GF-D8 (cell line): ENCODE measurements at regions not wholly inside any gene's neighbourhood (a gene's known extent, or its start where the extent isn't known, plus 50 kb on each side); places are given as distances from the start of the nearest gene placed in this dataset.

ENCODE experiments used
- DNase-seq: peaks from one replicate; lab custom pipeline; 2025; lab: John Stamatoyannopoulos, UW

DNA sequence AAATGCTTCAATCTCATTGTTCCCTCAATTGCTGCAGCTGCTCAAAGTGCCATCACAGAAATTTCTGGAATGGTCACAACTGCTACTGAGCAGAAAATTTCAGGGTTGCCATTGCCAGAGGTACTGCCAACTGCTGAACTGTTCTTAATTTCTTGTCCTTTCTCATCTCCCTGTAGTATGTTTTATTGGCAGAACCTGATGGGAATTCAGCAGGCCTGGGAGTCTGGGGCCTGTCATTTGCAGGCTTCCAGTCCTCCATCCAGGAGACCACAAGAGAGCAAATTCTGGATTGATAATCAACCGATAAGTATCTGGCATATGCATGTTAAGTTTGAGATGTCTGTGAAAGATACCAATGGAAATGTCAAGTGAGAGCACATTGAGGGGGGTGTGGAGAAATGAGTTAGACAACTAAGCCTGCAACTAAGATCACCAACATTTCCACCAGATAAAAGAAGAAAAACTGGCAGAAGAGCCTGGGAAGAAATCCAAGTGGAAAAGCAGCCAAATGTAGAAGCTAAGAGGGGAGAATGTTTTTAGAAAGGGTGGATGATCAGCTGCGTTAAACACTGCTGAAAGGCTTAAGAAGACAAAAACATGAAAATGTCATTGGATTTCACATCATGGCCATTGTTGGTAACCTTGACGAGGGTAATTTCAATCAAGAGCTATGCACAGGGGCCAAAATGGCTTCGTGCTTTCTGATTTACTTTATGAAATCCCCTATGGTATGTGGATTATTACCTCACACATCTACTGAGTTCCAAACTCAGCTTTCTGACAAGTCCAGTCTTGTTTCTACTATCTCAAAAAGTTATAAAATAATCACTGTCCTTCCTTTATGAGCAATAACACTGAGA is 648.1 kb downstream of the PLPP3 start:
- no peak for DNase-seq

DNA sequence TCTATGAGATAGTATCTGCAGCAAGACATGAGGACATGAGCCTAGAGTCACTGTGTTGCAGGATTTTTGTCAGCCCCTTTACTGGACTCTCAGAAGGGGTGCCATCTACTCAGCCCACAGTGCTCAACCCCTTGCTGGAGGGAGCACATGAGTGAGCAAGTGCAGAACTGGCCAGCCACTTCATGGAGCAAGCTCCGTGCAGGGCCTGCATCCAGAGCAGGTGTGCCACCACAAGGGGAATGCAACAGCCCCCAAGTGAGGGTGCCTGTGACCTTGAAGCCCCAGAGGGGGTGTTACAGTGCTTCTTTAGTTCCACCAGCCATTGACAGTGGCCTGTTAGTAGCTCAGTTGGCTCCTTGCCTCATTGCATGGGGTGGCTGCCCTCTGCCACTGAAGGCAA is 649.7 kb downstream of the PLPP3 start:
- no peak for DNase-seq

DNA sequence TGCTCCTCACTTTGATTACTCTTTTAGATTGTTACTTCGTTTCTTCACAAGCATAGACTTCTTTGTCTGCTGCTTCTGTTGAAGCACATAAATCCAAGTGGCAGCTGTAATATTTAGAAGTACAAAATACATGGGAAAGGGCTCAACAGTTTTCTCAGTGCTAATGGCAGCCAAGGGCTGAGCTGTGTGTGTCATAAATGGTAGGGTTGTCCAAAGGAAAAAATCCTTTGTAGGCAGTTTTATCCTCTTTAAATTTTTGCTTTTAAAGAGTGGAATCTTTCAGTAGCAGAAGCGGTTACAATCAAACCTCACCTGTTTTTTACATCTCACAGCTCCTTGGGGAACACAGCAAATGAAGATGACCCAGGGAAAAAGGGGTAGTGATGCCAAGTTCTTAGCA is 650.8 kb downstream of the PLPP3 start:
- DNase-seq = no peak

DNA sequence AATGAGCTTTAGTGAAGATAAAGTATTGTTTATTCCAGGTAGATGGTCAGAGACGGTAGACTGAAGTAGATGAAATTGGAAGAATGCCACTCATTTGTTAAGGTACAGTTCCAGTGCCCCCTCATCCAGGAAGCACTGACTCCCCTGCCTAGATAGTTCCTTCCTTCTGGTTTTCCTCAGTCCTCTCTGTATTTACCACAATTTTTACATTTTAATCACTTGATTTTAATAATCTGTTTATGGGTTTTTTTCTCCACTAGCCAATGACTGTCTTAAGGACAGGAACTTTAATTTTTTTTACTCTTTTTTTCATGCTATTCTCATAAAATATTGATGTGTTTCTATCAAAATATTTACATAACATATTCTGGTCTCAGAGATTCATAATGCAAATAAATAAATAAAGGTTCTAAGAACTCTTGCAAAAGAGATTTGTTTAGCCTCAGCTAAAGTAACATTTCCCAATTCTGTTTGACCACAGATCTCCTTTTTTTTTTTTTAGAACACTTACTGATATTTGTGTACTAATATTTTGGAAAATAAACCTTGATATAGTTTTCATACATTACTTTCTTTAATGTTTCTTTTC is 651.6 kb downstream of the PLPP3 start:
- DNase-seq = no peak

DNA sequence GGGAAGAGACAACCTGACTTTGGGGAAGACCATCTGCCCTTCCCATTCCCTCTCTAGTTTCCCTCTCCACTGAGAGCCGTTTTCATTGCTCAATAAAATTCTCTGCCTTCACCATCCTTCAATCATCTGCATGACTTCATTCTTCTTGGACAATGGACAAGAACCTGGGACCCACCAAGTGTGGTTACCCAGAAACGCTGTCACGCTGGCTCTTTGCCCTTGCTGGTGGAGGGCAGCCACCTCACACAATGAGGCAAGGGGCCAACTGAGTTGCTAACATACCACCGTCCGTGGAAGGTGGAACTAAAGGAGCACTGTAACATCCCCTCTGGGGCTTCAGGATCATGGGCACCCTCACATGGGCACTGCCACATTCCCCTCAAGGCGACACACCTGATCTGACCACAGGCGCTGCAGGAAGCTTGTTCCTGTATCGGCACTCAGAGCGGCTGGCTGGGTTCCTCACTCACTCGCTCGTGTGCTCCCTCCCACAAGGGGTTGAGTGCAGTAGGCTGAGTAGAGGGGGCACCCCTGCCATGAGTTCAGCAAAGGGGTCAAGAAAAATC is 652.4 kb downstream of the PLPP3 start:
- no peak for DNase-seq

DNA sequence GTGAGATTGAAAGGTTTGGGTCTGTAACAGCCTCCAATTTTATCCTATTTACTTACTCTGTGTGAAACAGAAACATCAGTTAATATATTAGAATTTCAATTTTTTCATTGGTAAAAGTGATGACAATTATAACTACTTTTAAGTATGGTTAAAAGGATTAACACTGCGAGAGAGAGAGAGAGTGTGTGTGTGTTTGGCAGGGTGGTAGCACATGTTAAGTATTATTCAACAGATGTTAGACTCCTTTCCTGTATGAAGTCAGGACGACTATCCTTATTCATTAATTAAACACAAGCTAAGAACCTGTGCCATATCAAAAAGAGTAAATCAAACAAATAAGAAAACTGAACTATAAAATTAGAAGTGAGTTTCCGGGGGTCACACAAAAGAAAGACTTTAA is 662.5 kb downstream of the PLPP3 start:
- no peak for DNase-seq

DNA sequence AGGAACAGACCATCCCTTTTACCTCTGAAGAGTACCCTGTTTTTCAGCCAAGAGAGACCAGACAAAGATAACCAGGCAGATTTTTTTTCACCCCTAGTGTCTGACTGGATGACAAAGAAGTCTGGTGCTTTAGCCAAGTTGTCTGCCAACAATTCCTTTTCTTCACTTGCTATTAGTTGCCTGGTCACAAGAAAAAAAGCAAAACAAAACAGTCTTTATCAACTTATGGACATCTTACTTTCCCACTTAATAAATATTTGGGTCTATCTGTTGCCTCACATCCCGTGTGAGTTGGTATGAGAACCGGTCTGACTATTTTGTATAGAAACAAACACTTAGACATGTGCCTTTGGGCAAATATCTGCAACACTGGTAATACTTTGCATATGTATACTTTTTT is 662.9 kb downstream of the PLPP3 start:
- no peak for DNase-seq

DNA sequence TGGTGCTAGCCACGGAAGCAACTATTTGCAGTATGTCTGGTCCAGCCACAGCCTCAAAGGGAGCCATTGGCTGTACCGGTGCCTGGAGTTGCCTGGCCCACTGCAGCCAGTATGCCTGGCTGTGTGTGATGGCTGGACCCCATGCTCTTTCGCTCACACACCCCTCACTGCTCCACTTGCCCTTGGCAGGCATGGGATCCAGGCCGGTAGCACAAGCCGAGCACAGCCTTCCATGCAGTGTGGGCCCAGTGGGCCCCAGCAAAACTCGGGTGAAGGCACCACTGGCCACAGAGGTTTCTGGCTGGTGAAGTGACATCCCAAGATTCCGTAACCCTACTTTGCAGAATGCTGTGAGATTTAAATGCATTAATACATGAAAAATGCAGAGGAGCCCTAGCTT is 665.8 kb downstream of the PLPP3 start:
- no peak for DNase-seq

DNA sequence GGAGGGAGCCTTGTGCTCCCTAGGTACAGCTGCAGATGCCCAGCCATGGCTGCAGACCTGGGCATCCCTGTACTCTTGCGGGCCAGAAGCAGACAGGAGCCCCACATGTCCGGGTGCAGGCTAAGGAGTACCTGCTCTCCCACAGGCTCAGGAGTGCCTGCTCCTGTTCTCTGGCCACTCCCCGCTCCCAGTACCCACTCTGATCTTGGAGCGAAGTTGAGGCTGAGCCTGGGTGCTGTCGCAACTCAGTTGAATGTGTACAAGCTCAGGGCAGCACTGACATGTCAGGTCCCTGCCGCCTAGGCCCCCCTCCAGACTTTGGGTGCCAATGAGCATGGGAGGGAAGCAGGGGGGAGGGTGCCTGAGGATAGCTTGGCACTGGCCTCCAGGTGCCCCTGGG is 666.9 kb downstream of the PLPP3 start:
- DNase-seq = no peak

DNA sequence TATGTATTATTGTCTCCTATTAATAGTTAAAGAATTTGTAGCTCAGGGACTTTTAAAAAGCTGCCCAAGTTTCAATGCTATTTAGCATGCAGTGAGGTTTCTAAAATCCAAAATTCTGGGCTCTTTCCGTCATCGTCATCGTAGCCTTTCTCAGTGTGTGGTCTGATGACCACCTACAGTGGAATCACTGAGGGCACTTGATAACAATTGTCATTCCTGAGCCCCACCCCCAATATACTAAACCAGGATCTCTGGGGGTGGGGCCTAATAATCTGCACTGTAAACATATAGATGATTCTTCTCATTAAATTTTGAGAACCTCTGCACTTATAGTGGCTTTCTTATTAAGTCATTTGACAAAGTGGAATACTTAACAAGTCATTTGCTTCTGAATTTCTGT is 674.8 kb downstream of the PLPP3 start:
- DNase-seq = no peak

DNA sequence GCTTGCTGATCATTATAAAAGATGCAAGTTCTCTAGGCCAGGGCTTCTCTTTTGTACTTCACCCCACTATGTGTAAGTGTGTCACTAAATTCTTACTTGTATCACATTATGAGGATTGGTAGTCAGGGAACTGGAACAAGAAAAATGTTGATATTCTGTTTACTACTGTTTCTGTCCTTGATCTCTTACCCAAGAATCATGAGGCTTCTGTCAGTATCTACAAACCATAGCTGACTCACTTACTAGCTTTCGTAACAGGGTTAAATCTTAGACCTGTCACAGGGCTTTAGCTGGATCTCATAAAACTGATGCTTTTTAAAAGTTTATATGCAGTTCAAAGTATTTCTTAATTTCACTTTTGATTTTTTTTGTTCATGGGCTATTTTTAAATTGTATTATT is 681.2 kb downstream of the PLPP3 start:
- no peak for DNase-seq

DNA sequence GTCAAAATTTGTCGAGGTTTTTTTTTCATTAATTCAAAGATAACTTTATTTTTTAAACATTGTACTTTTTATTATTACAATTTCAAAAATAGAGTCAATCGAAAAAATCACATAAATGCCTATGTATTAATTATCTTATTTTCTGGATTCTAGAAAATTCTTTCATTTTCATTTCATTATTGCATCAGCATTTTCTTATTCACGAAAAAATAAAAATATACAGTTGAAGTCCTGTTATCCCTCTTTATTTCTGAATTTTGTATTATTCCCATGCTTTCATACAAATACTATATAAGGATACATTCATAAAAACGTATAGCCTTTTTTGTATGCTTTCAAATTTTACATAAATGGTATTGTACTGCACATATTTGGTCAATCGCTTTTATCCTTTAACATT is 681.0 kb upstream of the USP24 start:
- no peak for DNase-seq

DNA sequence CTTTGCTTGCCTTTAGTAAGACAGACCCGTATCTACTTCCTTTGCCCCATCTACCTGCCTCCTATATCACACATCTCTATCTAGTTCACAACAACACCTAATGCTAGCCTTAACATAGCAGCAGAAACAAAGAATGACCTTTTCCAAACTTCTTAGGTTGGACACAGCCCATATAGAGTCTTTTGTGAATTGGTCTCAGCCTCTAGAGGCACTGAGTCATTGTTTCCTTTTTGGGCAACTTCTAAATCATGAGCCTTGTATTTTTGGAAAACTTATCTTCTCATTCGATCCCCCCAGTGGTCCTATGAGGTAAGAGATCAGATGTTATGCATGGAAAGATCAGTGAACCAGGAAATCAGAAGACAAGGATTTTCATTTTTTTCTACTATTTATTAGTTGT is 679.4 kb upstream of the USP24 start:
- no peak for DNase-seq

DNA sequence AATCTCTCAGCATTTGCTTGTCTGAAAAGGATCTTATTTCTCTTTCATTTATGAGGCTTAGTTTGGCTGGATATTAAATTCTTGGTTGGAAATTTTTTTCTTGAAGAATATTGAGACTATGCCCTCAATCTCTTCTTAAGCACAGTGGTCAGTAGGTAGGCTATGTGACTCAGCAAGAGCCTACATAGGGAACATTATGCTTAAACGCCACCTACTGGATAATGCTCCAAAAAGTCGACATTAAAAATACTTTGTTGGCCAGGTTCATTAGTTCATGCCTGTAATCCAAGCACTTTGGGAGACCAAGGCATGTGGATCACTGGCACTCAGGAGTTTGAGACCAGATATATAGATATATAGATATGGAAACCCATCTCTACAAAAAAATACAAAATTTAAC is 678.0 kb upstream of the USP24 start:
- no peak for DNase-seq

DNA sequence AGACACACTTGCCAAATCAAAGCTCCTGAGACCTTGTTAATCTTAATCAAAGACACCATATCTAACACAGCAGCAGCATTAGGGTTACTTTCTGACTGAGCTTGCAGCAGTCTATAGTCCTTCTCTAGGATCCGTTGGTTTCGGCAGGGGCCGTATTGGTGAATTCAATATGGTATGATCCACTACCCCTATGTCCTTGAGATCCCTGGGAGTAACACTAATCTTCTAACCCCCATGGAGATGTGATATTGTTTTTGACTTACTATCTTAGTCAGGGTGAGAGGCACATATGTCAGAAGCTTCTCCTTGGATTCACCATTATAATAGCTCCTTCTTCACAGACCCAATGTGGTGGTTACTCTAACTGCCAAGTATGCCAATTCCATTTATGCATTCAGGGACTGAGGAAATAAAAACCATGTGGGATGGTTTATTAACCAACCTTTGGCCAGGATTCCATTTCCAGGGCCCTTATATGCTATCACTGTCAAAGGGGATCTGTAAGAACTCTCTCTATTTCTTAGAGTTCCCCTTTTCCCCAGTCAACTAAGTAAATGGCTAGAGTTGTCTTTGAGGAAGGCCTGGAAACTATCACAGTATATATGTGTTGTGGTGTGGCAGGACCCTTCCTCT is 673.6 kb upstream of the USP24 start:
- no peak for DNase-seq

DNA sequence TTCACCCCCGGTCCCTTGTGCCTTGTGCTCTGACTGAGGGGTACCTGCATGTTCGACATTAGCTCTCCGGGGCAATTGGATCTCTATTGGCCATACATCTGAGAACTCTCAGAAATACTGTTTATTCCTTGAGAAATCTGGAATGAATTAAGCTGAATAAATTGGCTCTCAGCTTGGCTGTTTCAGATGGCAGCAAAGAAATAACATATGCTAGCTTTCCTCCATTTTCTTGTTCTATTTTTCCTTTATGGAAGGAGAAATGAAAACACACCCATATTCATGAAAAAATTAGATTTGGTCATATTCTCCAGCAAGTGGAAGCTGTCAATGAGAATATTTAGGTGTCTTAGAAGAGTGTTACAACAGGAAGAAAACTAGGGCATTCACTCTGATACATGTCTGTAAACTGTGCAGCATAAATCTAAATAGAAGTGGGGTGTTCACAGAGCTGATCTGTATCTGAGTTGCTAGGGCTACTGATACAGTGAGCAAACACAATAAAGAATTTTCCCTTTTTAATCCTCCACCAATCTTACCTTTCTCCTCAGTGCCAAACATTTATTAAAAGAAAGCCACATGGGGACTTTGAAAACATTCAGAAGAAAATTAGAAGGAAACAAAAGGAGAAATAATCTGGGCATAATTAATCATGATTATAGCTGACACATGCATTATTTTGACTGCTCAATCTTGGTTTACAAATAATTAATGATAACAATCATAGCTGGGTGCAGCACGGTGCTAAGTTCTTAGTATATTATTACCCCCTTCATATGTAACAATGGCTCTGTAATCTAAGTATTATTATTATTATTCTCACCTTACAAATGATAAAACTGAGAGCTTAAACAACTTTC is 671.9 kb upstream of the USP24 start:
- DNase-seq = no peak

DNA sequence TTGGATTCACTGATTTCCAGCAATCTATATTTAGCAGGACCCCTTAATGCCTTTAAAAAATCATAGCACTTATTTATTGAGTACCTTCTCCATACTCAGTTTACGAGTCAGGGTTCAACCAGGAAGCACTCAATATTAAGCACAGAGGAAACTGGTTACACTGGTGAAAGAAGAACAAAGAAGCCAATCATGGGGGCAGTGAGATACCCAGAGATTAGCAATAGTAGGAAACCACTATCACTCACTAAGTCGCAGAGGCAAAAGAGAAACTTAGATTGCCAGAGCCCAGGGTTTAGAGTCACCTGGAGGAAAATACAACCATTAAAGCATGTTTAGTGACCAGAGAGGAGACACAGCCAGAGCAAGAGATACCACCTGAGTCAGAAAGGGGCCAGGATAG is 670.5 kb upstream of the USP24 start:
- no peak for DNase-seq

DNA sequence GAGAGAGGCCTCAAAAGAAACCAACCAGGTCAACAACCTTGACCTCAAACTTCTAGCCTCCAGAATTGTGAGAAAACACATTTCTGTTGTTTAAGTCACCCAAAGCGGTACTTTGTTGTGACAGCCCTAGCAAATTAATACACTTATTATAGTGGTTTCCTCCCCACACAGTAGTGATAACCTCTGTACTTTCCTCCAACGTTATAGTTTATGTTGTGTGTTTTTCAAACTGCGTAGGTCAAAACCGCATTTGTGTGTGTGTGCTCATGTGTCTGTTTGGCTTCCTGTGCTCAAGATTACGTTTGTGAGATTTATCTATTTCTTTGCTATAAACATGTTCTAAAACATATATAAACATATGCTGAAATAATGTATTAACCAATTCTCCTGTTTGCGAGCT is 667.8 kb upstream of the USP24 start:
- no peak for DNase-seq

DNA sequence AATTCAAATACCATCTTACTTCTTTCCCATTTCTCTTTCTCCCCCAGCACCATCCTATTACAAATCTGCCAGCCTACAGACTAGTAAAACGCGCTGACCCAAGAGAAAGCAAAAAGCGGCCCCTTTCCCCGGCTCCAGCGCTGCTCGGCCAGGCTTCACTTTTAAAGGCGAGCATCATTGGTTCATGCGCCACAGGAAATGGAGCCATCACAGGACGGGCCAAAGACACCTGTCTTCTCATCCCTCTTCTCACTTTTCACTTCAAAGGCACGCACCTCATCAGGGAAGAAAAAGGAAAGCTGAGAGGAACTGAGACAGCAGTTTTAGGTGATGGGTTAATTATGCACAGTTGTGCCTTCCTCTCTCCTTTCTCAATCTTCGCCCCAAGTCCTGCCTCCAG is 664.2 kb upstream of the USP24 start:
- DNase-seq = no peak

DNA sequence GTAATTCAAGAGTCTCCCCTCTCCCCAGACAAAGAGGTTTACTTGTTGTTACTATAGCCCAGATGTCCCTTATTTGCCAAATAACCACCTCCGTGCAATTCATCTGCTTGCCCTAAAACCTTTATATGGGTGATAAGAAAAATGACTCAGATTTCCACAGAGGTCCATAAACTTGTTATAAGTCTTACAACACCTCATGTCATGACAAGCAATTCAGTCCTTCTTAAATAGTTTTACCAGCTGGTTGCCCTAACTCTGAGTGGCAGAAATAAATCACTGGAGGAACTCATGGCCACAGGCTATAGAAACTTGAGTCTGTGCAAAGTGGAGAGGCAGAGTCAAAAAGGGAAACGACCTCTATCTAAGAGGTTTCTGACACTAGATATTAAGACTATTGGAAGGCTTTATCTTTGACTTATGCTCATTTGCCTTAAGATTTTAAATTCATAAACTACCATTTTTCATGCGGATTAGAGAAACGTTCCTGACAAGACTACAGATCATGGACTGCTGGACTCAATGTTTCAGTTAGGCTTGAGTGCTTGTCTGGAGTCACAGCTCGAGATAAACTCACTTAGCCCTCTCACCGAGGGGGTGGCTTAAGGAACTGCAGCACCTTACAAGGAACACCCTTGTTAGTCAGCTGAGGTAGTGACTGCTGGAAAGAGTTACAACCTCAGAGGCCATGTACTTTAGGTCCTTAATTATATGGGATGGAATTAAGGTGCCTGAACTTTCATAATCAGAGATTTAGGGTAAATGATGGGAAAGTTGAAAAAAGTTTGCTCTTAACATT is 662.5 kb upstream of the USP24 start:
- no peak for DNase-seq

DNA sequence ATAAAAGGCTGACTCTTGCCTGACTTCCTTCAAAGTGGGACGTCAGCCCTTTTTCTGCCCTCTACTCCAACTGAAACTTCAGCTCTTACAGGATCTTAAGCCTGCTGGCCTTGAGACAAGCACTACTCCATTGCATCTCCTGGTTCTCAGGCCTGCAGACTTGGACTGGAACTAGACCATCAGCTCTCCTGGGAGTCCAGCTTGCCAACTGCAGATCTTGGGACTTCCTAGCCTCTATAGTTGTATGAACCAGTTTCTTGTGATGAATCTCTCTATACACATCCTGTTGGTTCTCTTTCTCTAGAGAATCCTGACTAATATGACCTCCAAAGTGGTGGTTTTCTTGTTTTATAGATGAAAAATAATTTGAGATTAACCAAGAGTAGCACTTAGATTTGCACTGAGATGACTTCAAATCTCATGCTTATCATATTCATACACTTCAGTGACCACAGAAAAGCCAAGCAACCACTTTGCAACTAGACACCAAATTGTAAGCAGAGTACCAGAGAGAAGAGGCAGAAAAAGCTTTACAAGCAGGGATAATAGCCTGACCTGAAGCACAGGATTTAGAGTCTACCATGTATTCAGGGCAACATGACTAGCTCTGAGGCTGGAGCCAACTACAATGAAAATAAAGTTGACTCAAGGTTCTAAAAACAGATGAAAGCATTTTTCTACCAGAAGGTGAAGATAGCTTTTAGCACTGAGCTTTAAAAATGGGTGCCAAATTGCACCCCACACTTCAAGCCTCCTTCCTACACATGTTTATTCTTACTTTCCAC is 661.3 kb upstream of the USP24 start:
- DNase-seq = no peak
